Activated CD8-positive, alpha-beta T cell treated with anti-CD3 and anti-CD28 coated beads for 36 hours (primary cell): ENCODE measurements at regions not wholly inside any gene's neighbourhood (a gene's known extent, or its start where the extent isn't known, plus 50 kb on each side); places are given as distances from the start of the nearest gene placed in this dataset.

Experiments
- ATAC-seq: fragments of 200-7000 bp; cut with Tn5 transposase; one replicate; pipeline ENCODE4 v1.10.0; 2021; ENCODE audit warnings: mild to moderate bottlenecking, moderate library complexity
- CTCF ChIA-PET: fragments of 350-600 bp; sonication (Branson Sonifier 250); formaldehyde crosslinking; loops from one replicate; lab custom pipeline; 2021; ENCODE audit warnings: antibody characterized with exemption; lab: Charles Lee
- POLR2A ChIA-PET: fragments of 350-600 bp; sonication (Branson Sonifier 250); formaldehyde crosslinking; loops from one replicate; lab custom pipeline; 2021; ENCODE audit warnings: antibody characterized with exemption; lab: Charles Lee
- DNase-seq: peaks from one replicate; pipeline ENCODE4 v3.0.0-alpha.2; 2020
- H3K27ac Mint-ChIP-seq: one replicate; pipeline ENCODE4 v1.8.0; 2021; ENCODE audit warnings: mild to moderate bottlenecking, mixed read lengths
- H3K27me3 Mint-ChIP-seq: one replicate; pipeline ENCODE4 v1.8.0; 2021; ENCODE audit warnings: mixed read lengths
- H3K36me3 Mint-ChIP-seq: one replicate; pipeline ENCODE4 v1.8.0; 2021; ENCODE audit warnings: low read depth, mixed read lengths
- H3K4me1 Mint-ChIP-seq: one replicate; pipeline ENCODE4 v1.8.0; 2021; ENCODE audit warnings: low read depth, mixed read lengths
- H3K4me3 Mint-ChIP-seq: one replicate; pipeline ENCODE4 v1.8.0; 2021; ENCODE audit warnings: mild to moderate bottlenecking, moderate library complexity, mixed read lengths
- H3K9me3 Mint-ChIP-seq: one replicate; pipeline ENCODE4 v1.8.0; 2021; ENCODE audit warnings: mixed read lengths
- CTCF ChIP-seq: fragments of 200-600 bp; IDR thresholded peaks from one replicate; pipeline ENCODE4 v1.8.0; 2022; ENCODE audit warnings: antibody characterized with exemption, mild to moderate bottlenecking
- intact Hi-C: fragments of 100-400 bp; cut with micrococcal nuclease; formaldehyde crosslinking; loops from one replicate; pipeline ENCODE4 v1.10.0; 2022

- Mint-ChIP-seq H3K27me3 (peaks cover 7% of the 10 kb centered on the region), H3K4me1 (no peaks in the 10 kb centered on the region), H3K4me3 (no peak overlapping the region), H3K36me3 (no peaks in the 10 kb centered on the region), H3K27ac (no peak overlapping the region), H3K9me3 (no peaks in the 10 kb centered on the region)
- intact Hi-C loops, result loop anchor here (10.0 kb wide), 1 partner anchor 198 kb away; no protein-coding TSS in a partner anchor
- POLR2A ChIA-PET, result no interaction called here
- peak; percentile 51 for ATAC-seq
- peak; percentile 51 for TF ChIP-seq CTCF
- CTCF ChIA-PET, result interaction anchor here (0.6 to 2.0 kb wide), 18 partner anchors 9 to 565 kb away, joined by 3 to 16 read pairs (median 3); no protein-coding TSS in a partner anchor
- peak; percentile 67 for DNase-seq
These were observed 318.7 kb upstream of the NCKAP5 start for GRCh38 chr2:133886735-133887675.

GRCh38 chr2:133887676-133888040 lies 319.4 kb upstream of the NCKAP5 start:
- Mint-ChIP-seq H3K4me3 (no peak overlapping the region), H3K4me1 (no peaks in the 10 kb centered on the region), H3K36me3 (no peaks in the 10 kb centered on the region), H3K9me3 (no peaks in the 10 kb centered on the region), H3K27ac (no peak overlapping the region), H3K27me3 (peaks cover 8% of the 10 kb centered on the region)
- ChIA-PET POLR2A (no interaction called here), CTCF (interaction anchor here (1.0 to 2.0 kb wide), 5 partner anchors 10 to 564 kb away, joined by 3 to 16 read pairs (median 6); no protein-coding TSS in a partner anchor)
- intact Hi-C loops, result loop anchor here (10.0 kb wide), 1 partner anchor 197 kb away; no protein-coding TSS in a partner anchor
- DNase-seq, result no peak
- no peak for TF ChIP-seq CTCF
- ATAC-seq, result no peak

- Mint-ChIP-seq H3K4me3 (no peak overlapping the region), H3K27me3 (peaks cover 8% of the 10 kb centered on the region), H3K4me1 (no peaks in the 10 kb centered on the region), H3K9me3 (no peaks in the 10 kb centered on the region), H3K36me3 (no peaks in the 10 kb centered on the region), H3K27ac (no peak overlapping the region)
- intact Hi-C loops, result loop anchor here (10.0 kb wide), 1 partner anchor 197 kb away; no protein-coding TSS in a partner anchor
- ChIA-PET CTCF (interaction anchor here (1.5 to 2.0 kb wide), 3 partner anchors 494 to 564 kb away, joined by 3 to 16 read pairs (median 11); no protein-coding TSS in a partner anchor), POLR2A (no interaction called here)
- DNase-seq (no peak), ATAC-seq (no peak)
- no peak for TF ChIP-seq CTCF
These were observed 319.8 kb upstream of the NCKAP5 start for GRCh38 chr2:133888107-133888506.

- H3K4me1 Mint-ChIP-seq, result no peaks in the 10 kb centered on the region
- H3K36me3 Mint-ChIP-seq, result no peaks in the 10 kb centered on the region
- intact Hi-C loops, result loop anchor here (10.0 kb wide), 1 partner anchor 196 kb away; no protein-coding TSS in a partner anchor
- POLR2A ChIA-PET, result no interaction called here
- no peak overlapping the region for H3K27ac Mint-ChIP-seq
- H3K27me3 Mint-ChIP-seq, result peaks cover 8% of the 10 kb centered on the region
- CTCF ChIA-PET, result no interaction called here
- no peaks in the 10 kb centered on the region for H3K9me3 Mint-ChIP-seq
- no peak overlapping the region for H3K4me3 Mint-ChIP-seq
- TF ChIP-seq CTCF, result no peak
- DNase-seq (no peak), ATAC-seq (no peak)
These were observed 320.5 kb upstream of the NCKAP5 start for GRCh38 chr2:133888621-133889219.
